Peyer's patch (tissue), 4 donors: ENCODE measurements at regions not wholly inside any gene's neighbourhood (a gene's known extent, or its start where the extent isn't known, plus 50 kb on each side); places are given as distances from the start of the nearest gene placed in this dataset.

ENCODE experiments used
- CTCF ChIP-seq, 6 experiments: fragments of 450-650 bp in 4 of 6; fragments of 200-600 bp in 2 of 6; sonication (generic) in 1 of 6; IDR thresholded peaks; one replicate each; pipeline ENCODE4 v1.5.1; 2017 to 2019; ENCODE audit warnings: antibody characterized with exemption in 6 of 6, mild to moderate bottlenecking in 3 of 6, moderate library complexity in 1 of 6
- POLR2A ChIP-seq, 2 donors: fragments of 450-650 bp; IDR thresholded peaks; one replicate each; pipeline ENCODE4 v1.5.1; 2017; ENCODE audit warnings: antibody characterized with exemption in 2 of 2, mild to moderate bottlenecking in 2 of 2, moderate library complexity in 2 of 2

- TF ChIP-seq CTCF (IDR thresholded peaks at IDR 0.05) = no peak
- TF ChIP-seq POLR2A (IDR thresholded peaks at IDR 0.05) = no peak
Measured at GRCh38 chr1:30339866-30340265, 383.5 kb downstream of the MATN1 start.
